Fibroblast of mammary gland (primary cell): ENCODE measurements at regions not wholly inside any gene's neighbourhood (a gene's known extent, or its start where the extent isn't known, plus 50 kb on each side); places are given as distances from the start of the nearest gene placed in this dataset.

Source experiments
- DNase-seq: peaks from one replicate; pipeline ENCODE4 v3.0.0-alpha.2; 2010; ENCODE audit warnings: low read depth
- H3K4me3 ChIP-seq: 2 replicates; pipeline ENCODE4 v1.5.1; 2011; ENCODE audit warnings: low read depth, mild to moderate bottlenecking, low read length, moderate library complexity; ENCODE audit not compliant: control insufficient read depth
- TF ChIP-seq, protein P1 (sequence below): conservative IDR thresholded peaks from 2 replicates; pipeline ENCODE4 v1.5.1; 2011; ENCODE audit warnings: low read depth, low read length, inconsistent platforms; ENCODE audit not compliant: control insufficient read depth, insufficient read depth

DNA sequence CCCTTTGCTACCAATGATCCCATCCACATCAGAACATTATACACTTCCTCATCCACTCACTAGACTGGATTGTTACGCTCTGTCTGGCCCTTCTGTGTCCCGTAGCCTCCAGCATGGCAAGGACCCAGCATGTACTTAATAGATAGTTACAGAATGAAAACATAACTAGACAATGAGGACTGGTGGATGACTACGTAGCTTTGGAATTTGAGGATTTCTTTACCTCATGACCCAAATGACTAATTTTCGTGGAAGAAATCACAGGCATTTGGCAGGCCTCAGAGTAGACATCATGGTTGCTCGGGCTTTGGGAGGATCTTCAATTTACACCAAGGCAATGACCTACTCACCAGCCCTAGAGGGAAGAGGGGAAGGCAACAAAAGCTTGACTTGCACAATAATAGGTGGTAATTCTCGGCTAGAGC is 299.8 kb downstream of the TLE1 start:
- DNase-seq, result peak; percentile 98
- H3K4me3 ChIP-seq, result no peak overlapping the region
- TF ChIP-seq, protein P1, sequence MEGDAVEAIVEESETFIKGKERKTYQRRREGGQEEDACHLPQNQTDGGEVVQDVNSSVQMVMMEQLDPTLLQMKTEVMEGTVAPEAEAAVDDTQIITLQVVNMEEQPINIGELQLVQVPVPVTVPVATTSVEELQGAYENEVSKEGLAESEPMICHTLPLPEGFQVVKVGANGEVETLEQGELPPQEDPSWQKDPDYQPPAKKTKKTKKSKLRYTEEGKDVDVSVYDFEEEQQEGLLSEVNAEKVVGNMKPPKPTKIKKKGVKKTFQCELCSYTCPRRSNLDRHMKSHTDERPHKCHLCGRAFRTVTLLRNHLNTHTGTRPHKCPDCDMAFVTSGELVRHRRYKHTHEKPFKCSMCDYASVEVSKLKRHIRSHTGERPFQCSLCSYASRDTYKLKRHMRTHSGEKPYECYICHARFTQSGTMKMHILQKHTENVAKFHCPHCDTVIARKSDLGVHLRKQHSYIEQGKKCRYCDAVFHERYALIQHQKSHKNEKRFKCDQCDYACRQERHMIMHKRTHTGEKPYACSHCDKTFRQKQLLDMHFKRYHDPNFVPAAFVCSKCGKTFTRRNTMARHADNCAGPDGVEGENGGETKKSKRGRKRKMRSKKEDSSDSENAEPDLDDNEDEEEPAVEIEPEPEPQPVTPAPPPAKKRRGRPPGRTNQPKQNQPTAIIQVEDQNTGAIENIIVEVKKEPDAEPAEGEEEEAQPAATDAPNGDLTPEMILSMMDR, result no peak

DNA sequence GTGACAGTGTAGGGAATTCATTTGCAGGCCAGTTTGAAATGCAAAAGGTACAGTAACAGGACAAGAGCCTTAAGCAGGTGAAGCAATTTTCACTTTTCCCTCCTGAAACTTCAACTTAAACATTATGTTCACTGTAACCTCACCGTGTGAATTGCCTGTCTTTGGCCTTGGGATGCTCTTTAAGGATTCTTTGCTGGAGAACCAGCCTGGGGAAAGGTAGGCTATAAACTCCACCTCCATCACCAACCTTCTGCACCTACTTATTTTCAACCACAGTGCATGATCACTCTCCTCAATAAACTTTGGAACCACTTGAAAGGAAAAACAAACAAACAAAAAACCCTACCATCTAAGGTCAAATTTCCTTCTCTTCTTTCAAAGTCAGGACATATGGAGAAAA is 300.5 kb downstream of the TLE1 start:
- H3K4me3 ChIP-seq, result no peak overlapping the region
- TF ChIP-seq, protein P1, result no peak

GRCh38 chr9:81387360-81388106 is 301.8 kb downstream of the TLE1 start:
- no peak for DNase-seq
- no peak overlapping the region for H3K4me3 ChIP-seq
- TF ChIP-seq, protein P1, result no peak

More for the DNA sequence above, 300.5 kb downstream of the TLE1 start:
- DNase-seq, result no peak

DNA sequence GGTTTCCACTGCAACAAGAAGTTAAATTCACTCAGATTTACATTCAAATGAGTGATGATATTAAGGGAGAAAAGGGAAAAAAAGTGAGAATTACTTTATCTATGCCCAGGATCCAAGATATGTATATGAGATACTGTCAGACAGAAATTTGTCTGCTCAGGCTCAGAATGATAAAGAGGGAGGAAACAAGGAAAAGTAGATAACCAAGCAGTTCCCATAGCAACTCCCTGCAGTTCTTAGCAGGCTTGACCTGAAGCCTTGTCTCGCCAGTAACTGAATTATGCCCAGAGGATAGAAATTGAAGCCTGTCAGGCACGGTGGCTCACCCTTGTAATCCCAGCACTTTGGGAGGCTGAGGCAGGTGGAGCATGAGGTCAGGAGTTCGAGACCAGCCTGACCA is 304.4 kb downstream of the TLE1 start:
- no peak overlapping the region for H3K4me3 ChIP-seq
- TF ChIP-seq, protein P1, result no peak

DNA sequence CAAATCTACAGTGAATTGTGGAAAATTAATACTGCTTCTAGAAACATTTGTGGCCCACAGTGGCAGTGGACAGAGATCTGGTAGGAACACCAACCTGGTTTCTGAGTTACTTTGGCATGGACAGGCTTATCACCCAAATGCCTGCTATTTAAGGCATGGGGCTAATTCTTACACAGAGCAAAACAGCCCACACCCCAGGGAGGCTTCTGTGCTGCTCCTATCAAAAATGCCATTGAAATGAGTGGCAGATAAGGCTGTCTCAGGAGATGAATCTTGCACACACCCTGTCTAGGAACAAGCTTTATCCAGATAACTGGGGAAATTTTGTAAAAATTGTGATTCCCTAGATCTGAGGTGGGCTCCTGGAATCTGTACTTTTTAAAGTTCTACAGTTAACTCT is 307.1 kb downstream of the TLE1 start:
- TF ChIP-seq, protein P1, result no peak
- no peak for DNase-seq
- no peak overlapping the region for H3K4me3 ChIP-seq

More for the DNA sequence above, 304.4 kb downstream of the TLE1 start:
- no peak for DNase-seq

DNA sequence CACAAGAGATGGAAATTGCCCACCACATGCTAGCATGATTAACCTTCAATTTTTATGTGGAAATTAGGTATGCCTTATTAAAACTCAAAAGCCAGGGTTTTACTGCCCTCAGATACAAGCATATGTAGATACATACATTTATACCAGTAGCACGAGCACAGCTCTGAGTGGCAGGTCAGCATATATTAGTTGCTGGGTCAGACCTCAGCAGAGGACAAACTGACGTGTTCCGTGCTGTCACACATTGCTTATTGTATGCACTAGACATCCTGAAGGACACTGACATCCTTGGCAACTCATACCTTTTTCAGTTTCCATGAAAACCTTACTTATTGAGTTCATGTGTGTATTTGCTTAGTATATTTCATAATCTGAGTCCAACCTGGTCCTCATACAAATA is 307.7 kb downstream of the TLE1 start:
- TF ChIP-seq, protein P1, result no peak
- H3K4me3 ChIP-seq, result no peak overlapping the region
- DNase-seq, result no peak
